Pancreas (tissue), 10 donors: ENCODE measurements at regions not wholly inside any gene's neighbourhood (a gene's known extent, or its start where the extent isn't known, plus 50 kb on each side); places are given as distances from the start of the nearest gene placed in this dataset.

Source experiments
- ATAC-seq, 4 donors: fragments of 200-7000 bp; cut with Tn5 transposase; one replicate each; pipeline versions ENCODE4 v1.8.0 to v1.9.1; 2020; ENCODE audit warnings: mild to moderate bottlenecking in 4 of 4, moderate library complexity in 4 of 4
- DNase-seq, 6 donors: peaks; one replicate each; pipeline ENCODE4 v3.0.0-alpha.2; 2020
- FAIRE-seq: peaks from 2 replicates; lab custom pipeline; 2012; peaks lifted over from hg19 to GRCh38; lab: Jason Lieb, UNC
- H3K27ac ChIP-seq, 4 donors: fragments of 200-600 bp; sonication (generic); 1 replicate in 3 of 4; 2 replicates in 1 of 4; pipeline versions ENCODE4 v1.5.0 to v1.8.0; 2020
- H3K27me3 ChIP-seq, 4 donors: fragments of 200-600 bp; one replicate each; pipeline ENCODE4 v1.8.0; 2021
- H3K36me3 ChIP-seq, 3 donors: fragments of 200-600 bp; sonication (generic) in 1 of 3; one replicate each; pipeline versions ENCODE4 v1.5.0 to v1.8.0; 2020 to 2021
- H3K4me1 ChIP-seq, 3 donors: fragments of 200-600 bp; one replicate each; pipeline ENCODE4 v1.8.0; 2021
- H3K4me3 ChIP-seq, 4 donors: fragments of 200-600 bp; sonication (generic) in 2 of 4; one replicate each; pipeline versions ENCODE4 v1.5.0 to v1.8.0; 2020 to 2021
- H3K9me3 ChIP-seq, 4 donors: fragments of 200-600 bp; one replicate each; pipeline ENCODE4 v1.8.0; 2021
- CTCF ChIP-seq, 4 donors: fragments of 200-600 bp; sonication (generic) in 3 of 4; IDR thresholded peaks; one replicate each; pipeline versions ENCODE4 v1.5.0 to v1.8.0; 2021; ENCODE audit warnings: antibody characterized with exemption in 4 of 4
- WGBS, 2 donors: extraction: QIAGEN DNeasy Blood & Tissue Kit; methylation state at CpG; one replicate each; pipeline ENCODE4 v1.1.7; 2013; 5-methylcytosine and 5-hydroxymethylcytosine counted together
- intact Hi-C, 3 donors: fragments of 100-400 bp; cut with DNase I; formaldehyde crosslinking; loops; one replicate each; pipeline versions ENCODE4 v1.11.1 to v1.14.2; 2022
- donor health status: healthy with polysubstance abuse.
- donor health status: DM: no; HTN: no; CAD: no; lungs with moderate emphysema.
- donor health status: DM: no; HTN: no; CAD: no.
- donor health status: control.
- donor health status: control.
- donor health status: Bipolar disorder and iron deficiency.
- donor health status: DM: yes; HTN: yes; CAD: no.
- donor health status: DM: no; HTN: no; CAD: no.
- donor health status: DM: no; HTN: no; CAD: no.
- donor health status: DM: yes; HTN: yes; CAD: no.

GRCh38 chr4:26034849-26035248 lies 120.8 kb downstream of the SMIM20 start:
- FAIRE-seq: no peak
- Histone ChIP-seq H3K27me3 (no peaks in the 10 kb centered on the region), H3K9me3 (no peaks in the 10 kb centered on the region), H3K4me1 (peaks cover 0 to 10% (median 0%) of the 10 kb centered on the region in 3 donors), H3K4me3 (no peak overlapping the region), H3K27ac (no peak overlapping the region), H3K36me3 (no peaks in the 10 kb centered on the region)
- intact Hi-C loops: no loop called here
- ATAC-seq: no peak
- DNase-seq: no peak
- no peak for TF ChIP-seq CTCF (IDR thresholded peaks at IDR 0.05)
- WGBS, 2 donors: 77 to 85% methylated on average over 2 of the region's 2 CpGs

- Histone ChIP-seq H3K27me3 (no peaks in the 10 kb centered on the region), H3K36me3 (no peaks in the 10 kb centered on the region), H3K9me3 (no peaks in the 10 kb centered on the region), H3K4me1 (peaks cover 0 to 10% (median 0%) of the 10 kb centered on the region in 3 donors), H3K4me3 (no peak overlapping the region), H3K27ac (no peak overlapping the region)
- WGBS, 2 donors: 78 to 83% methylated on average over 5 of the region's 5 CpGs
- FAIRE-seq (no peak), DNase-seq (no peak), ATAC-seq (no peak)
- no peak for TF ChIP-seq CTCF (IDR thresholded peaks at IDR 0.05)
- intact Hi-C loops: no loop called here
These were observed 121.9 kb downstream of the SMIM20 start for GRCh38 chr4:26035921-26036320.

- DNase-seq (no peak), FAIRE-seq (no peak), ATAC-seq (no peak)
- no peak for TF ChIP-seq CTCF (IDR thresholded peaks at IDR 0.05)
- 63 to 70% methylated on average over 9 of the region's 9 CpGs for WGBS, 2 donors
- intact Hi-C loops: no loop called here
- Histone ChIP-seq H3K27me3 (no peaks in the 10 kb centered on the region), H3K36me3 (no peaks in the 10 kb centered on the region), H3K4me1 (no peaks in the 10 kb centered on the region), H3K27ac (no peak overlapping the region), H3K4me3 (no peak overlapping the region), H3K9me3 (no peaks in the 10 kb centered on the region)
These were observed 125.8 kb downstream of the SMIM20 start for GRCh38 chr4:26039639-26040359.

- no peak overlapping the region for H3K27ac ChIP-seq
- TF ChIP-seq CTCF (IDR thresholded peaks at IDR 0.05): no peak
- intact Hi-C loops: no loop called here
- H3K4me3 ChIP-seq: no peak overlapping the region
- 54 to 70% methylated on average over 2 of the region's 2 CpGs for WGBS, 2 donors
- ATAC-seq: no peak
- H3K27me3 ChIP-seq: no peaks in the 10 kb centered on the region
- no peaks in the 10 kb centered on the region for H3K9me3 ChIP-seq
- H3K4me1 ChIP-seq: no peaks in the 10 kb centered on the region
- H3K36me3 ChIP-seq: no peaks in the 10 kb centered on the region
- no peak for DNase-seq
- FAIRE-seq: no peak
These were observed 130.5 kb downstream of the SMIM20 start for GRCh38 chr4:26044524-26044923.

GRCh38 chr4:26044983-26045382 lies 131.0 kb downstream of the SMIM20 start:
- ATAC-seq (no peak), DNase-seq (no peak), FAIRE-seq (no peak)
- no peaks in the 10 kb centered on the region for H3K27me3 ChIP-seq
- no peak overlapping the region for H3K4me3 ChIP-seq
- no peaks in the 10 kb centered on the region for H3K9me3 ChIP-seq
- WGBS, 2 donors: 82 to 90% methylated on average over 4 of the region's 4 CpGs
- no peak for TF ChIP-seq CTCF (IDR thresholded peaks at IDR 0.05)
- no peaks in the 10 kb centered on the region for H3K4me1 ChIP-seq
- H3K27ac ChIP-seq: no peak overlapping the region
- intact Hi-C loops: no loop called here
- no peaks in the 10 kb centered on the region for H3K36me3 ChIP-seq
